OCI-LY1 (cell line): ENCODE measurements at regions not wholly inside any gene's neighbourhood (a gene's known extent, or its start where the extent isn't known, plus 50 kb on each side); places are given as distances from the start of the nearest gene placed in this dataset.

Source experiments
- CTCF ChIP-seq: fragments of 200-600 bp; sonication (generic), shearing (Covaris generic); IDR thresholded peaks from 2 replicates; pipeline ENCODE4 v1.5.1; 2017; ENCODE audit warnings: mild to moderate bottlenecking, antibody characterized with exemption, low read length, moderate library complexity, mixed read lengths
- EZH2 ChIP-seq: fragments of 200-600 bp; sonication (generic), shearing (Covaris generic); IDR thresholded peaks from 2 replicates; pipeline ENCODE4 v1.8.0; 2017; ENCODE audit warnings: borderline replicate concordance, mixed run types, mild to moderate bottlenecking, antibody characterized with exemption, low read length, moderate library complexity, mixed read lengths

- TF ChIP-seq EZH2 (no peak), CTCF (no peak)
Measured at GRCh38 chr13:60268203-60268555, 104.5 kb upstream of the DIAPH3 start.
